ENCODE measurements at regions not wholly inside any gene's neighbourhood (a gene's known extent, or its start where the extent isn't known, plus 50 kb on each side); places are given as distances from the start of the nearest gene placed in this dataset.

GRCh38 chr2:10204326-10205161 lies 82.0 kb downstream of the RRM2 start:
- Histone ChIP-seq H3K9me2 (ENCODE audit: insufficient read depth) (no peaks in the 10 kb centered on the region), H3K27me3 (ENCODE audit: insufficient read depth) (no peaks in the 10 kb centered on the region), H4K20me1 (replicated peaks; ENCODE audit: insufficient read depth) (no peaks in the 10 kb centered on the region), H3F3A (replicated peaks; ENCODE audit: low read depth) (no peaks in the 10 kb centered on the region), H3K79me2 (replicated peaks; ENCODE audit: insufficient read depth) (no peaks in the 10 kb centered on the region), H3K4me1 (ENCODE audit: insufficient read depth) (no peaks in the 10 kb centered on the region), H3K4me3 (no peak overlapping the region), H3K4me2 (no peak overlapping the region), H3K27ac (ENCODE audit: low read depth) (no peak overlapping the region), H3K36me3 (ENCODE audit: insufficient read depth) (no peaks in the 10 kb centered on the region), H2AFZ (no peak overlapping the region)
- DNase-seq (ENCODE audit: low spot score) (no peak), ATAC-seq (no peak)
- Mint-ChIP-seq H3K27ac (no peak overlapping the region; the same call in 1 of the 2 replicates), H3K4me3 (no peak overlapping the region), H3K9me3 (no peaks in the 10 kb centered on the region; the same call in 1 of the 3 replicates), H3K36me3 (ENCODE audit: low read depth) (peaks cover 5% of the 10 kb centered on the region; the same call in 1 of the 3 replicates), H3K27me3 (ENCODE audit: insufficient read depth, low read depth, poor library complexity) (peaks cover 9% of the 10 kb centered on the region), H3K4me1 (no peaks in the 10 kb centered on the region; the same call in 2 of the 3 replicates)
- no peak for TF ChIP-seq ZNF462 (CRISPR knock-in tag; IDR thresholded peaks at IDR 0.05)
- no peak for TF ChIP-seq CREB1 (CRISPR knock-in tag; IDR thresholded peaks at IDR 0.05; ENCODE audit: low read depth)
- no peak for TF ChIP-seq CTCF (conservative IDR thresholded peaks at IDR 0.05; ENCODE audit: low read depth in 2 of 2)
- TF ChIP-seq ZNF331 (CRISPR knock-in tag; IDR thresholded peaks at IDR 0.05; ENCODE audit: low read depth), result no peak
- no peak for TF ChIP-seq EZH2phosphoT487 (IDR thresholded peaks at IDR 0.05; ENCODE audit: unreplicated experiment)
- no peak for TF ChIP-seq STAT1 (IDR thresholded peaks at IDR 0.05; ENCODE audit: unreplicated experiment)
- no peak for TF ChIP-seq REST (IDR thresholded peaks at IDR 0.05; ENCODE audit: unreplicated experiment)
- no peak for TF ChIP-seq ETS1 (IDR thresholded peaks at IDR 0.05)
- TF ChIP-seq POLR2AphosphoS5 (IDR thresholded peaks at IDR 0.05; ENCODE audit: low read depth), result no peak
- TF ChIP-seq JUNB (IDR thresholded peaks at IDR 0.05; ENCODE audit: unreplicated experiment), result no peak
